Loucy (cell line): ENCODE measurements at regions not wholly inside any gene's neighbourhood (a gene's known extent, or its start where the extent isn't known, plus 50 kb on each side); places are given as distances from the start of the nearest gene placed in this dataset.

Experiments used
- EZH2phosphoT487 ChIP-seq: fragments of 200-600 bp; IDR thresholded peaks from 2 replicates; pipeline ENCODE4 v1.6.1; 2018; ENCODE audit warnings: antibody characterized with exemption, mild to moderate bottlenecking, moderate library complexity, borderline replicate concordance
- TF ChIP-seq, protein P1 (sequence below): fragments of 200-600 bp; sonication (generic); conservative IDR thresholded peaks from 2 replicates; pipeline ENCODE4 v1.5.1; 2014; ENCODE audit warnings: mild to moderate bottlenecking, antibody characterized with exemption, low read length

DNA sequence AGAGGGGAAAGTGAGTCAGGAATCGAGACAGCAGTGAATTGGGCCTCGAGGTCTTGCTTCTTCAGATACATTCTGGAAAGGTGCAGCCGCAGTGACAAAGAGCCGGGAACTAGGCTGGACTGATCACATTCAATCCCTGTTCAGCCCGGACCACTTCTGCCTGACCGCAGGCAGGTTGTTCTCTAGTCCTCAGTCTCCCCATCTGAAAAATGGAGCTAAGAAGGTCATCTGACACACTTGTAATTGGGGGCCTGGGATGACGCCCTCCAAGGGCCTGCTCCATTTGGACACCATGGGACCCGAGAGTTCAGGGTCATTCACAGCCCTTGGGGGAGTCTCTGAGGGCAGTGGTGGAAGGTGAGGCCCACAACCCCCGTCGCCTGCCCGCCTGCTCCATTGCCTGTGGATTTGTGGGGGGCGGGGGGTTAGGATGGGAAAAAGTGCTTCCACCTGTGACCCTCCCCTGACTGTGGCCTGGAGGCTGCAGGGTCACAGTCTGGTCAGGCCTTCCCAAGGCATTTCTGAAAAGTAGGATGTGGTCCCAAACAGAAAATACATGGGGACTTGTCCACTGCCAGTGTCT lies 87.9 kb upstream of the CSF3R start:
- no peak for TF ChIP-seq EZH2phosphoT487
- TF ChIP-seq, protein P1, sequence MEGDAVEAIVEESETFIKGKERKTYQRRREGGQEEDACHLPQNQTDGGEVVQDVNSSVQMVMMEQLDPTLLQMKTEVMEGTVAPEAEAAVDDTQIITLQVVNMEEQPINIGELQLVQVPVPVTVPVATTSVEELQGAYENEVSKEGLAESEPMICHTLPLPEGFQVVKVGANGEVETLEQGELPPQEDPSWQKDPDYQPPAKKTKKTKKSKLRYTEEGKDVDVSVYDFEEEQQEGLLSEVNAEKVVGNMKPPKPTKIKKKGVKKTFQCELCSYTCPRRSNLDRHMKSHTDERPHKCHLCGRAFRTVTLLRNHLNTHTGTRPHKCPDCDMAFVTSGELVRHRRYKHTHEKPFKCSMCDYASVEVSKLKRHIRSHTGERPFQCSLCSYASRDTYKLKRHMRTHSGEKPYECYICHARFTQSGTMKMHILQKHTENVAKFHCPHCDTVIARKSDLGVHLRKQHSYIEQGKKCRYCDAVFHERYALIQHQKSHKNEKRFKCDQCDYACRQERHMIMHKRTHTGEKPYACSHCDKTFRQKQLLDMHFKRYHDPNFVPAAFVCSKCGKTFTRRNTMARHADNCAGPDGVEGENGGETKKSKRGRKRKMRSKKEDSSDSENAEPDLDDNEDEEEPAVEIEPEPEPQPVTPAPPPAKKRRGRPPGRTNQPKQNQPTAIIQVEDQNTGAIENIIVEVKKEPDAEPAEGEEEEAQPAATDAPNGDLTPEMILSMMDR, result no peak
